PC-3 (cell line): ENCODE measurements at regions not wholly inside any gene's neighbourhood (a gene's known extent, or its start where the extent isn't known, plus 50 kb on each side); places are given as distances from the start of the nearest gene placed in this dataset.

ENCODE experiments used
- EZH2 ChIP-seq: fragments of 300-600 bp; sonication (generic); IDR thresholded peaks from one replicate; pipeline ENCODE4 v1.6.1; 2017; ENCODE audit warnings: antibody characterized with exemption, mild to moderate bottlenecking, low read length; ENCODE audit not compliant: unreplicated experiment
- TF ChIP-seq, protein P1 (sequence below): fragments of 300-600 bp; sonication (generic); conservative IDR thresholded peaks from 2 replicates; pipeline ENCODE4 v1.5.1; 2017; ENCODE audit warnings: antibody characterized with exemption, low read depth, mild to moderate bottlenecking, low read length

GRCh38 chrX:100494646-100495370, 84.7 kb upstream of the PCDH19 start:
- TF ChIP-seq EZH2: no peak
- TF ChIP-seq, protein P1, sequence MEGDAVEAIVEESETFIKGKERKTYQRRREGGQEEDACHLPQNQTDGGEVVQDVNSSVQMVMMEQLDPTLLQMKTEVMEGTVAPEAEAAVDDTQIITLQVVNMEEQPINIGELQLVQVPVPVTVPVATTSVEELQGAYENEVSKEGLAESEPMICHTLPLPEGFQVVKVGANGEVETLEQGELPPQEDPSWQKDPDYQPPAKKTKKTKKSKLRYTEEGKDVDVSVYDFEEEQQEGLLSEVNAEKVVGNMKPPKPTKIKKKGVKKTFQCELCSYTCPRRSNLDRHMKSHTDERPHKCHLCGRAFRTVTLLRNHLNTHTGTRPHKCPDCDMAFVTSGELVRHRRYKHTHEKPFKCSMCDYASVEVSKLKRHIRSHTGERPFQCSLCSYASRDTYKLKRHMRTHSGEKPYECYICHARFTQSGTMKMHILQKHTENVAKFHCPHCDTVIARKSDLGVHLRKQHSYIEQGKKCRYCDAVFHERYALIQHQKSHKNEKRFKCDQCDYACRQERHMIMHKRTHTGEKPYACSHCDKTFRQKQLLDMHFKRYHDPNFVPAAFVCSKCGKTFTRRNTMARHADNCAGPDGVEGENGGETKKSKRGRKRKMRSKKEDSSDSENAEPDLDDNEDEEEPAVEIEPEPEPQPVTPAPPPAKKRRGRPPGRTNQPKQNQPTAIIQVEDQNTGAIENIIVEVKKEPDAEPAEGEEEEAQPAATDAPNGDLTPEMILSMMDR: no peak
